Activated CD8-positive, alpha-beta T cell treated with anti-CD3 and anti-CD28 coated beads for 36 hours (primary cell): ENCODE measurements at regions not wholly inside any gene's neighbourhood (a gene's known extent, or its start where the extent isn't known, plus 50 kb on each side); places are given as distances from the start of the nearest gene placed in this dataset.

Experiments used
- ATAC-seq: fragments of 200-7000 bp; cut with Tn5 transposase; one replicate; pipeline ENCODE4 v1.10.0; 2021; ENCODE audit warnings: mild to moderate bottlenecking, moderate library complexity
- CTCF ChIA-PET: fragments of 350-600 bp; sonication (Branson Sonifier 250); formaldehyde crosslinking; loops from one replicate; lab custom pipeline; 2021; ENCODE audit warnings: antibody characterized with exemption; lab: Charles Lee
- POLR2A ChIA-PET: fragments of 350-600 bp; sonication (Branson Sonifier 250); formaldehyde crosslinking; loops from one replicate; lab custom pipeline; 2021; ENCODE audit warnings: antibody characterized with exemption; lab: Charles Lee
- DNase-seq: peaks from one replicate; pipeline ENCODE4 v3.0.0-alpha.2; 2020
- H3K27ac Mint-ChIP-seq: one replicate; pipeline ENCODE4 v1.8.0; 2021; ENCODE audit warnings: mild to moderate bottlenecking, mixed read lengths
- H3K27me3 Mint-ChIP-seq: one replicate; pipeline ENCODE4 v1.8.0; 2021; ENCODE audit warnings: mixed read lengths
- H3K36me3 Mint-ChIP-seq: one replicate; pipeline ENCODE4 v1.8.0; 2021; ENCODE audit warnings: low read depth, mixed read lengths
- H3K4me1 Mint-ChIP-seq: one replicate; pipeline ENCODE4 v1.8.0; 2021; ENCODE audit warnings: low read depth, mixed read lengths
- H3K4me3 Mint-ChIP-seq: one replicate; pipeline ENCODE4 v1.8.0; 2021; ENCODE audit warnings: mild to moderate bottlenecking, moderate library complexity, mixed read lengths
- H3K9me3 Mint-ChIP-seq: one replicate; pipeline ENCODE4 v1.8.0; 2021; ENCODE audit warnings: mixed read lengths
- CTCF ChIP-seq: fragments of 200-600 bp; IDR thresholded peaks from one replicate; pipeline ENCODE4 v1.8.0; 2022; ENCODE audit warnings: antibody characterized with exemption, mild to moderate bottlenecking
- intact Hi-C: fragments of 100-400 bp; cut with micrococcal nuclease; formaldehyde crosslinking; loops from one replicate; pipeline ENCODE4 v1.10.0; 2022

DNA sequence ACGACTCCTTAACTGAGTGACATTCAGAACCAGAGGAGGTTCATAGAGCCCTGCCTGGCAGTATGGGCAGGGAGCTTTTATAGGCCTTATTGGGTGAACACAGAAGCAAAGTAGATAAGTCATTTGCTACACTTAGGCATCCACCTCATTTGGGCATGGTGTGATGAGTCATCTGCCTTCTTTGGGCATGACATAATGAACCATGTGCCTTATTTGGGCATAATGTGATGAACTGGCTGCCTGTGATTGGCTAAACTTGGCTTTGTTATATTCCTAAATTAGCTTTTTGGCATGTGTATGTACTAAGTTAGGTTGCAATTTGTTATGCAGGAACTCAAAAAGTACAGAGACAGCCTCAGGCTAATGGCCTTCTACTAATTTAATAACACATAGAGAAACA lies 2210.2 kb upstream of the PCDH20 start:
- TF ChIP-seq CTCF: no peak
- ATAC-seq (no peak), DNase-seq (no peak)
- ChIA-PET POLR2A (no interaction called here), CTCF (no interaction called here)
- intact Hi-C loops: no loop called here
- H3K4me3 Mint-ChIP-seq: no peak overlapping the region
- H3K27ac Mint-ChIP-seq: no peak overlapping the region
- H3K27me3 Mint-ChIP-seq: no peaks in the 10 kb centered on the region
- peaks cover 8% of the 10 kb centered on the region for H3K9me3 Mint-ChIP-seq
- H3K4me1 Mint-ChIP-seq: no peaks in the 10 kb centered on the region
- no peaks in the 10 kb centered on the region for H3K36me3 Mint-ChIP-seq

DNA sequence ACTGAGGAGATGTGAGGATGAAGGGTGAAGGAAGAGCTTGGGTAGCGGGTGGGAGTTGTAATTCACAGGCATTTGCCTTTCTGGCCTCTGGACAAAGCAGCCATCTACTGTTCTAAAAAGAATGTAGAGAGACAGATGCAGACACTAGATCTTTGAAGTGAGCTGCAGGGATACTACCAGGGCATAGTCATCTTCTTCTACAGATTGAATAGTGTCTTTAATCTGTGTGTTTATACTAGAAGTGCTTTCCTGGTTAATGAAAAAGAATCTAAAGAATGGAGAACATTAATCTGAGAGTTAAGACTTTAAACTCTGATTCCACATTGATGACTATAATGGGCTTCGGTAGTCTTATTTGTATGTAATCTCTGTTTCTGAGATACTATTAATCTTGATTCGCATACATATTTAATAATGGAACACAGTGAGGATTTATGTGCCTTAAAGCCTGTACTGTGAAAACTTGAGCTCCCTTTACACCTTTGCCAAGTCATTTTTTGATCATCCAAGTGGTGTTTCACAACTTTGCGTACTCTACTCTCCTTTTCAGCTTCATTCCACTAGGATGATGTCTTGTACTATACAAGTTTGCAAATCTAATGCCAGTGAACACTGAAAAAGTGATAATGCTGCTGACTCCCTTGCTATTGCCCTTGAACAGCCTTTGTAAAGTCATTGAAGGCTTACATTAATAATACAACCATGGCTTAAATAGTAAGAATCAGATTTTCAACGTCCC lies 2199.4 kb upstream of the PCDH20 start:
- no peaks in the 10 kb centered on the region for H3K27me3 Mint-ChIP-seq
- no peak overlapping the region for H3K27ac Mint-ChIP-seq
- no peak overlapping the region for H3K4me3 Mint-ChIP-seq
- no peak for ATAC-seq
- peaks cover 9% of the 10 kb centered on the region for H3K9me3 Mint-ChIP-seq
- no peak for DNase-seq
- POLR2A ChIA-PET: no interaction called here
- TF ChIP-seq CTCF: no peak
- intact Hi-C loops: no loop called here
- no peaks in the 10 kb centered on the region for H3K4me1 Mint-ChIP-seq
- no peaks in the 10 kb centered on the region for H3K36me3 Mint-ChIP-seq
- CTCF ChIA-PET: no interaction called here

- Mint-ChIP-seq H3K9me3 (peaks cover 17% of the 10 kb centered on the region), H3K27ac (no peak overlapping the region), H3K36me3 (no peaks in the 10 kb centered on the region), H3K4me1 (no peaks in the 10 kb centered on the region), H3K4me3 (no peak overlapping the region), H3K27me3 (no peaks in the 10 kb centered on the region)
- DNase-seq: no peak
- no peak for TF ChIP-seq CTCF
- intact Hi-C loops: no loop called here
- POLR2A ChIA-PET: no interaction called here
- CTCF ChIA-PET: no interaction called here
- no peak for ATAC-seq
Observed at GRCh38 chr13:63607153-63607552, 2191.5 kb upstream of the PCDH20 start.

GRCh38 chr13:63605962-63606361 lies 2190.3 kb upstream of the PCDH20 start:
- ATAC-seq (no peak), DNase-seq (no peak)
- TF ChIP-seq CTCF: no peak
- CTCF ChIA-PET: no interaction called here
- no peaks in the 10 kb centered on the region for H3K36me3 Mint-ChIP-seq
- no peak overlapping the region for H3K4me3 Mint-ChIP-seq
- POLR2A ChIA-PET: no interaction called here
- no peaks in the 10 kb centered on the region for H3K27me3 Mint-ChIP-seq
- intact Hi-C loops: no loop called here
- H3K27ac Mint-ChIP-seq: no peak overlapping the region
- peaks cover 23% of the 10 kb centered on the region for H3K9me3 Mint-ChIP-seq
- no peaks in the 10 kb centered on the region for H3K4me1 Mint-ChIP-seq

DNA sequence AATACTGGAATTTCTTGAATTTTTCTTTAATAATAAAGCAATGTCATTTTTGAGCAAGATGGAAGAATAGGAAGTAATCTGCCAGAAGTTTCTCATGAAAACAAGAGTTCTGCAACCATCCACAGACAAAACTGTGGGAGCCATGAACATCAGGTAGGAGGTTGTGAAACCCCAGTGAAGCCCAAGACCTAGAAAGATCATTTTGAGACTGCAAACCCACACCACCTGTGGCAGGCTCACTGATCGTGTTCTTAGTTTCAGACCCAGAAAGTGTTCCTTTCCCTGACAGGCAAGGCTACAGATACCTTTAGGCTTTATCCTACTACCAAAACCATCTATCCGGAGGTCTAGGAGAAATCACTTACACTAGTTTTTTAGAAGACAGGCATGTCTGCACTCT lies 2189.8 kb upstream of the PCDH20 start:
- ATAC-seq (no peak), DNase-seq (no peak)
- H3K4me1 Mint-ChIP-seq: no peaks in the 10 kb centered on the region
- intact Hi-C loops: no loop called here
- TF ChIP-seq CTCF: no peak
- H3K4me3 Mint-ChIP-seq: no peak overlapping the region
- H3K36me3 Mint-ChIP-seq: no peaks in the 10 kb centered on the region
- H3K9me3 Mint-ChIP-seq: peaks cover 21% of the 10 kb centered on the region
- CTCF ChIA-PET: no interaction called here
- H3K27me3 Mint-ChIP-seq: no peaks in the 10 kb centered on the region
- H3K27ac Mint-ChIP-seq: no peak overlapping the region
- POLR2A ChIA-PET: no interaction called here
